Liver (tissue), 8 donors: ENCODE measurements at regions not wholly inside any gene's neighbourhood (a gene's known extent, or its start where the extent isn't known, plus 50 kb on each side); places are given as distances from the start of the nearest gene placed in this dataset.

Source experiments
- DNase-seq: peaks from one replicate; pipeline ENCODE4 v3.0.0-alpha.2; 2017; ENCODE audit warnings: low spot score
- H3K27ac ChIP-seq, 2 donors: one replicate each; pipeline ENCODE4 v1.7.0; 2013; ENCODE audit warnings: inconsistent platforms in 2 of 2, low read length in 2 of 2, control low read depth in 1 of 2, low read depth in 1 of 2, mild to moderate bottlenecking in 1 of 2
- H3K27me3 ChIP-seq, 4 donors: one replicate each; pipeline versions ENCODE4 v1.6.1 to v1.7.0; 2013; ENCODE audit warnings: low read length in 3 of 4, inconsistent platforms in 1 of 4, mild to moderate bottlenecking in 1 of 4, moderate library complexity in 1 of 4; ENCODE audit not compliant: control insufficient read depth in 4 of 4, insufficient read depth in 4 of 4
- H3K36me3 ChIP-seq, 4 donors: one replicate each; pipeline versions ENCODE4 v1.6.1 to v1.7.0; 2013; ENCODE audit warnings: low read length in 3 of 4, mild to moderate bottlenecking in 3 of 4, low read depth in 1 of 4, moderate library complexity in 1 of 4; ENCODE audit not compliant: control insufficient read depth in 4 of 4, insufficient read depth in 3 of 4
- H3K4me1 ChIP-seq, 4 donors: one replicate each; pipeline versions ENCODE4 v1.6.1 to v1.7.0; 2013; ENCODE audit warnings: low read length in 3 of 4, mild to moderate bottlenecking in 3 of 4, moderate library complexity in 1 of 4; ENCODE audit not compliant: control insufficient read depth in 4 of 4, insufficient read depth in 4 of 4
- H3K4me3 ChIP-seq, 3 donors: one replicate each; pipeline versions ENCODE4 v1.6.1 to v1.7.0; 2013; ENCODE audit warnings: low read length in 3 of 3, control low read depth in 1 of 3, low read depth in 1 of 3, mild to moderate bottlenecking in 1 of 3
- H3K9ac ChIP-seq, 2 donors: one replicate each; pipeline ENCODE4 v1.7.0; 2013; ENCODE audit warnings: low read length in 2 of 2, mild to moderate bottlenecking in 2 of 2, moderate library complexity in 2 of 2, control low read depth in 1 of 2, low read depth in 1 of 2
- H3K9me3 ChIP-seq, 4 donors: one replicate each; pipeline versions ENCODE4 v1.6.1 to v1.7.0; 2013; ENCODE audit warnings: low read length in 3 of 4; ENCODE audit not compliant: control insufficient read depth in 4 of 4
- CTCF ChIP-seq: fragments of 150-350 bp; IDR thresholded peaks from 2 replicates; pipeline ENCODE4 v1.5.1; 2017; ENCODE audit warnings: improper control_type of control experiment, low read depth, low read length; ENCODE audit not compliant: missing input control
- EGR1 ChIP-seq, 2 donors: IDR thresholded peaks; 2 replicates each; pipeline ENCODE4 v1.6.1; 2016 to 2018; ENCODE audit warnings: antibody characterized with exemption in 2 of 2, low read depth in 2 of 2
- FOXA1 ChIP-seq: IDR thresholded peaks from 2 replicates; pipeline ENCODE4 v1.6.1; 2016; ENCODE audit warnings: antibody characterized with exemption
- FOXA2 ChIP-seq: IDR thresholded peaks from 2 replicates; pipeline ENCODE4 v1.6.1; 2016; ENCODE audit warnings: antibody characterized with exemption
- GABPA ChIP-seq, 2 donors: IDR thresholded peaks in 1 of 2; conservative IDR thresholded peaks in 1 of 2; 2 replicates each; pipeline ENCODE4 v1.6.1; 2016; ENCODE audit warnings: antibody characterized with exemption in 2 of 2, mild to moderate bottlenecking in 1 of 2, moderate library complexity in 1 of 2
- HNF4A ChIP-seq, 2 donors: conservative IDR thresholded peaks; 2 replicates each; pipeline ENCODE4 v1.6.1; 2016; ENCODE audit warnings: antibody characterized with exemption in 2 of 2, mild to moderate bottlenecking in 2 of 2
- HNF4G ChIP-seq: IDR thresholded peaks from 2 replicates; pipeline ENCODE4 v1.6.1; 2016; ENCODE audit warnings: antibody characterized with exemption
- JUND ChIP-seq, 2 donors: IDR thresholded peaks; 2 replicates each; pipeline ENCODE4 v1.6.1; 2016; ENCODE audit warnings: antibody characterized with exemption in 2 of 2
- NR2F2 ChIP-seq: IDR thresholded peaks from 2 replicates; pipeline ENCODE4 v1.6.1; 2016; ENCODE audit warnings: antibody characterized with exemption
- RAD21 ChIP-seq, 2 donors: IDR thresholded peaks; 2 replicates each; pipeline ENCODE4 v1.6.1; 2016; ENCODE audit warnings: antibody characterized with exemption in 2 of 2, mild to moderate bottlenecking in 2 of 2
- RXRA ChIP-seq, 2 donors: IDR thresholded peaks; 2 replicates each; pipeline ENCODE4 v1.6.1; 2017 to 2018; ENCODE audit warnings: antibody characterized with exemption in 2 of 2, mild to moderate bottlenecking in 1 of 2
- SP1 ChIP-seq: IDR thresholded peaks from 2 replicates; pipeline ENCODE4 v1.6.1; 2018; ENCODE audit warnings: antibody characterized with exemption, mild to moderate bottlenecking
- TAF1 ChIP-seq: conservative IDR thresholded peaks from 2 replicates; pipeline ENCODE4 v1.6.1; 2016; ENCODE audit warnings: antibody characterized with exemption, mild to moderate bottlenecking
- YY1 ChIP-seq: IDR thresholded peaks from 2 replicates; pipeline ENCODE4 v1.6.1; 2016; ENCODE audit warnings: antibody characterized with exemption, mild to moderate bottlenecking
- ZBTB33 ChIP-seq: IDR thresholded peaks from 2 replicates; pipeline ENCODE4 v1.6.1; 2016; ENCODE audit warnings: antibody characterized with exemption
- WGBS: extraction: QIAGEN DNeasy Blood & Tissue Kit; methylation state at CpG from one replicate; pipeline ENCODE4 v1.1.7; 2013; 5-methylcytosine and 5-hydroxymethylcytosine counted together
- TF ChIP-seq, protein P1 (sequence below): IDR thresholded peaks from 2 replicates; pipeline ENCODE4 v1.6.1; 2016; ENCODE audit warnings: antibody characterized with exemption
- TF ChIP-seq, protein P2 (sequence below): IDR thresholded peaks from 2 replicates; pipeline ENCODE4 v1.6.1; 2016; ENCODE audit warnings: antibody characterized with exemption
- donor health status: healthy.
- donor health status: healthy.
- donor health status: healthy.
- donor health status: healthy.
- donor health status: healthy.

DNA sequence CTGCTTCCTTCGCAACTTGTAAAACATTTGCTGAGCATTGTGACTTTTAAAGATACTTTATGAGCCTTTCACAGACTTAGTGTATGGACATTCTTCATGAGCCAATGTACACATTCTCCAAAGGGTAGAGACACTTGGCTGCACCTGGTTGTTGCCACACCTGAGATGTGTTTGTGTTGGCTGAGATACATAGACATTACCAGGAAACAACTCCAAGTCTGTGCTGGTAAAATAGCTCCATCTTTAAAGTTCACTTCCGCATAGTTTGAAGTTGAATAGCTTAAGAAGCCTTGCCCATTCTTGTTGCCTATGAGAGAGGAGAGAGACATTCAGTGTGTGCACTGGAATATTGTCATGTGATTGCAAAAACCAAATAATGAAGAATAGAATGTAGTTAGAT lies 538.3 kb upstream of the AMELY start:
- TF ChIP-seq GABPA (IDR thresholded peaks at IDR 0.05 in 1 of 2, conservative IDR thresholded peaks at IDR 0.05 in 1 of 2) (no peak), NR2F2 (no peak), HNF4A (conservative IDR thresholded peaks at IDR 0.05) (peak in 1 of 2 donors; percentile 27), RXRA (IDR thresholded peaks at IDR 0.05) (peak in 1 of 2 donors; percentile 34), JUND (IDR thresholded peaks at IDR 0.05) (no peak)
- H3K4me3 ChIP-seq = no peak overlapping the region
- DNase-seq = no peak
- H3K9ac ChIP-seq = no peak overlapping the region
- 46% methylated on average over 2 of the region's 2 CpGs for WGBS
- no peaks in the 10 kb centered on the region for H3K36me3 ChIP-seq
- no peaks in the 10 kb centered on the region for H3K9me3 ChIP-seq
- H3K27me3 ChIP-seq = no peaks in the 10 kb centered on the region
- no peak overlapping the region for H3K27ac ChIP-seq
- no peaks in the 10 kb centered on the region for H3K4me1 ChIP-seq

- Histone ChIP-seq H3K4me1 (no peaks in the 10 kb centered on the region), H3K36me3 (no peaks in the 10 kb centered on the region), H3K9ac (no peak overlapping the region), H3K4me3 (no peak overlapping the region), H3K27ac (no peak overlapping the region), H3K9me3 (no peaks in the 10 kb centered on the region), H3K27me3 (no peaks in the 10 kb centered on the region)
- TF ChIP-seq GABPA (IDR thresholded peaks at IDR 0.05 in 1 of 2, conservative IDR thresholded peaks at IDR 0.05 in 1 of 2) = no peak
- TF ChIP-seq, protein P1, sequence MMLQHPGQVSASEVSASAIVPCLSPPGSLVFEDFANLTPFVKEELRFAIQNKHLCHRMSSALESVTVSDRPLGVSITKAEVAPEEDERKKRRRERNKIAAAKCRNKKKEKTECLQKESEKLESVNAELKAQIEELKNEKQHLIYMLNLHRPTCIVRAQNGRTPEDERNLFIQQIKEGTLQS = no peak
- no peak for TF ChIP-seq ZBTB33
- TF ChIP-seq JUND (IDR thresholded peaks at IDR 0.05) = no peak
- TF ChIP-seq RAD21 (IDR thresholded peaks at IDR 0.05) = no peak
- no peak for TF ChIP-seq FOXA2
- TF ChIP-seq TAF1 = no peak
- no peak for TF ChIP-seq CTCF
- TF ChIP-seq NR2F2 = no peak
- TF ChIP-seq, protein P2, sequence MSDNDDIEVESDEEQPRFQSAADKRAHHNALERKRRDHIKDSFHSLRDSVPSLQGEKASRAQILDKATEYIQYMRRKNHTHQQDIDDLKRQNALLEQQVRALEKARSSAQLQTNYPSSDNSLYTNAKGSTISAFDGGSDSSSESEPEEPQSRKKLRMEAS = no peak
- no peak for TF ChIP-seq HNF4G
- no peak for TF ChIP-seq FOXA1
- no peak for TF ChIP-seq EGR1 (IDR thresholded peaks at IDR 0.05; ENCODE audit: low read depth in 2 of 2)
- TF ChIP-seq YY1 = no peak
- TF ChIP-seq RXRA (IDR thresholded peaks at IDR 0.05) = no peak
- TF ChIP-seq SP1 = no peak
- no peak for TF ChIP-seq HNF4A (conservative IDR thresholded peaks at IDR 0.05)
- DNase-seq = no peak
- 37% methylated on average over 3 of the region's 3 CpGs for WGBS
Measured at GRCh38 chrY:7448687-7449086, 537.1 kb upstream of the AMELY start.
